H1 (cell line): ENCODE measurements at regions not wholly inside any gene's neighbourhood (a gene's known extent, or its start where the extent isn't known, plus 50 kb on each side); places are given as distances from the start of the nearest gene placed in this dataset.

Experiments used
- CTCF ChIA-PET: fragments of 300-600 bp; sonication (Branson Sonifier 250); formaldehyde crosslinking; loops from one replicate; lab custom pipeline; 2021; ENCODE audit not compliant: partially characterized antibody; lab: Charles Lee
- POLR2A ChIA-PET: fragments of 300-600 bp; sonication (Branson Sonifier 250); formaldehyde crosslinking; loops from one replicate; lab custom pipeline; 2021; ENCODE audit warnings: inconsistent platforms; ENCODE audit not compliant: partially characterized antibody; lab: Charles Lee
- DNase-seq, 2 experiments: peaks; one replicate each; pipeline versions ENCODE4 v3.0.0 to v3.0.0-alpha.2; 2010 to 2022; ENCODE audit warnings: low spot score in 2 of 2, low read depth in 1 of 2, mixed read lengths in 1 of 2
- FAIRE-seq: peaks from 2 replicates; lab custom pipeline; 2011; peaks lifted over from hg19 to GRCh38; lab: Jason Lieb, UNC
- H2AFZ ChIP-seq: 2 replicates; pipeline ENCODE4 v1.8.1; 2012; ENCODE audit warnings: low read length, inconsistent platforms
- H2AK5ac ChIP-seq: 2 replicates; pipeline ENCODE4 v1.6.1; 2013; ENCODE audit warnings: low read depth, low read length
- H2BK120ac ChIP-seq: replicated peaks from 2 replicates; pipeline ENCODE3; 2013; ENCODE audit warnings: low read depth, low read length, inconsistent platforms
- H2BK12ac ChIP-seq: 2 replicates; pipeline ENCODE4 v1.6.1; 2013; ENCODE audit warnings: low read depth, low read length
- H2BK15ac ChIP-seq: 2 replicates; pipeline ENCODE4 v1.6.1; 2013; ENCODE audit warnings: low read length
- H2BK20ac ChIP-seq: 2 replicates; pipeline ENCODE4 v1.6.1; 2013; ENCODE audit warnings: low read length
- H2BK5ac ChIP-seq: 2 replicates; pipeline ENCODE4 v1.6.1; 2013; ENCODE audit warnings: low read depth, low read length
- H3K14ac ChIP-seq: 2 replicates; pipeline ENCODE4 v1.6.1; 2013; ENCODE audit warnings: inconsistent platforms; ENCODE audit not compliant: insufficient read length
- H3K18ac ChIP-seq: 2 replicates; pipeline ENCODE4 v1.6.1; 2013; ENCODE audit warnings: low read length; ENCODE audit errors: extremely low read depth
- H3K23ac ChIP-seq: 2 replicates; pipeline ENCODE4 v1.6.1; 2013; ENCODE audit warnings: inconsistent platforms; ENCODE audit not compliant: insufficient read length
- H3K23me2 ChIP-seq: 2 replicates; pipeline ENCODE4 v1.6.1; 2013; ENCODE audit warnings: low read depth, low read length
- H3K27ac ChIP-seq: 2 replicates; pipeline ENCODE4 v1.6.1; 2011; ENCODE audit warnings: low read depth, low read length, inconsistent platforms
- H3K27me3 ChIP-seq, 4 experiments: replicated peaks in 1 of 4; 1 replicate in 1 of 4; 2 replicates in 3 of 4; pipeline versions ENCODE4 v1.6.1 to v1.8.1; 2011 to 2013; ENCODE audit warnings: low read length in 3 of 4, mild to moderate bottlenecking in 3 of 4, inconsistent platforms in 2 of 4, mixed read lengths in 2 of 4, moderate library complexity in 1 of 4; ENCODE audit not compliant: control insufficient read depth in 3 of 4, insufficient read depth in 3 of 4; ENCODE audit errors: extremely low read depth in 1 of 4
- H3K36me3 ChIP-seq, 4 experiments: 2 replicates each; pipeline versions ENCODE4 v1.6.1 to v1.8.1; 2011 to 2013; ENCODE audit warnings: mild to moderate bottlenecking in 4 of 4, low read length in 3 of 4, moderate library complexity in 2 of 4, control low read depth in 1 of 4, inconsistent platforms in 1 of 4; ENCODE audit not compliant: insufficient read depth in 4 of 4, control insufficient read depth in 2 of 4
- H3K4ac ChIP-seq: replicated peaks from 2 replicates; pipeline ENCODE3; 2013; ENCODE audit warnings: low read length, low read depth, mixed read lengths, inconsistent platforms; ENCODE audit not compliant: insufficient read length
- H3K4me1 ChIP-seq, 4 experiments: replicated peaks in 1 of 4; 1 replicate in 1 of 4; 2 replicates in 3 of 4; pipeline versions ENCODE4 v1.6.1 to v1.8.1; 2011 to 2013; ENCODE audit warnings: low read length in 3 of 4, inconsistent platforms in 2 of 4, mixed read lengths in 1 of 4; ENCODE audit not compliant: insufficient read depth in 4 of 4, control insufficient read depth in 3 of 4
- H3K4me2 ChIP-seq, 2 experiments: 2 replicates each; pipeline versions ENCODE4 v1.6.1 to v1.8.1; 2011 to 2013; ENCODE audit warnings: low read depth in 2 of 2, low read length in 2 of 2, control low read depth in 1 of 2, inconsistent platforms in 1 of 2, mild to moderate bottlenecking in 1 of 2; ENCODE audit not compliant: insufficient read depth in 1 of 2
- H3K4me3 ChIP-seq, 4 experiments: fragments of 200-600, 300-600 bp in 1 of 4; sonication (generic), shearing (Covaris generic), sonication (Bioruptor Twin) in 1 of 4; 2 replicates each; pipeline versions ENCODE4 v1.5.1 to v1.8.1; 2011 to 2016; ENCODE audit warnings: low read length in 4 of 4, low read depth in 3 of 4, control low read depth in 2 of 4, inconsistent platforms in 2 of 4, mild to moderate bottlenecking in 2 of 4, mixed read lengths in 1 of 4, moderate library complexity in 1 of 4; ENCODE audit not compliant: insufficient read depth in 2 of 4; ENCODE audit errors: extremely low read depth in 1 of 4
- H3K56ac ChIP-seq: replicated peaks from 2 replicates; pipeline ENCODE3; 2013; ENCODE audit warnings: low read depth, mild to moderate bottlenecking, mixed read lengths, low read length, inconsistent platforms; ENCODE audit not compliant: insufficient read length
- H3K79me1 ChIP-seq: 2 replicates; pipeline ENCODE4 v1.6.1; 2013; ENCODE audit warnings: low read depth, low read length, control low read depth
- H3K79me2 ChIP-seq, 2 experiments: 2 replicates each; pipeline versions ENCODE4 v1.6.1 to v1.8.1; 2012 to 2013; ENCODE audit warnings: low read length in 2 of 2, mild to moderate bottlenecking in 2 of 2, inconsistent platforms in 1 of 2; ENCODE audit not compliant: insufficient read depth in 2 of 2, control insufficient read depth in 1 of 2
- H3K9ac ChIP-seq, 4 experiments: replicated peaks in 1 of 4; 1 replicate in 1 of 4; 2 replicates in 3 of 4; pipeline versions ENCODE4 v1.6.1 to v1.8.1; 2011 to 2013; ENCODE audit warnings: low read depth in 3 of 4, low read length in 3 of 4, control low read depth in 2 of 4, mild to moderate bottlenecking in 2 of 4, moderate library complexity in 2 of 4, inconsistent platforms in 1 of 4; ENCODE audit errors: extremely low read depth in 1 of 4
- H3K9me3 ChIP-seq, 2 experiments: 2 replicates each; pipeline versions ENCODE4 v1.6.1 to v1.8.1; 2012 to 2013; ENCODE audit warnings: mild to moderate bottlenecking in 2 of 2, moderate library complexity in 2 of 2, control low read depth in 1 of 2, inconsistent platforms in 1 of 2, low read depth in 1 of 2, low read length in 1 of 2, mixed read lengths in 1 of 2; ENCODE audit not compliant: insufficient read depth in 2 of 2
- H4K20me1 ChIP-seq, 2 experiments: replicated peaks in 1 of 2; 2 replicates each; pipeline versions ENCODE3 to v1.8.1; 2011 to 2013; ENCODE audit warnings: inconsistent platforms in 2 of 2, low read length in 2 of 2, mild to moderate bottlenecking in 1 of 2; ENCODE audit not compliant: insufficient read depth in 2 of 2, control insufficient read depth in 1 of 2
- H4K5ac ChIP-seq: 2 replicates; pipeline ENCODE4 v1.6.1; 2013; ENCODE audit warnings: low read length, low read depth, mixed read lengths, inconsistent platforms; ENCODE audit not compliant: insufficient read length
- H4K8ac ChIP-seq: 2 replicates; pipeline ENCODE4 v1.8.0; 2013; ENCODE audit warnings: mild to moderate bottlenecking, moderate library complexity, low read length, inconsistent platforms; ENCODE audit not compliant: insufficient read depth; ENCODE audit errors: extremely low read depth
- H4K91ac ChIP-seq: replicated peaks from 2 replicates; pipeline ENCODE3; 2013; ENCODE audit warnings: low read length, mixed read lengths, inconsistent platforms; ENCODE audit not compliant: insufficient read length
- BRCA1 ChIP-seq: IDR thresholded peaks from 2 replicates; pipeline ENCODE4 v1.6.1; 2012; ENCODE audit warnings: low read depth, low read length, improper control_type of control experiment
- CBX8 ChIP-seq: fragments of 300-800, 300-1000 bp; sonication (generic); IDR thresholded peaks from 2 replicates; pipeline ENCODE4 v1.7.1; 2016; ENCODE audit warnings: low read depth, low read length, borderline replicate concordance
- HDAC6 ChIP-seq: IDR thresholded peaks from one replicate; pipeline ENCODE4 v1.7.1; 2012; ENCODE audit warnings: low read depth, mild to moderate bottlenecking, inconsistent platforms, low read length, moderate library complexity
- PHF8 ChIP-seq: fragments of 200-600 bp; sonication (generic); conservative IDR thresholded peaks from 2 replicates; pipeline ENCODE4 v1.7.1; 2012; ENCODE audit warnings: low read depth, mild to moderate bottlenecking, inconsistent platforms, low read length, moderate library complexity
- POLR2A ChIP-seq, 2 experiments: IDR thresholded peaks; 1 replicate in 1 of 2; 2 replicates in 1 of 2; pipeline ENCODE4 v1.6.1; 2011; ENCODE audit warnings: low read depth in 2 of 2, low read length in 2 of 2, mild to moderate bottlenecking in 2 of 2; ENCODE audit errors: control extremely low read depth in 1 of 2
- POLR2AphosphoS5 ChIP-seq: IDR thresholded peaks from 2 replicates; pipeline ENCODE4 v1.6.1; 2011; ENCODE audit warnings: low read depth, low read length
- RAD21 ChIP-seq, 2 experiments: IDR thresholded peaks in 1 of 2; conservative IDR thresholded peaks in 1 of 2; 2 replicates each; pipeline ENCODE4 v1.6.1; 2011; ENCODE audit warnings: low read depth in 2 of 2, low read length in 2 of 2, improper control_type of control experiment in 1 of 2, inconsistent platforms in 1 of 2, mild to moderate bottlenecking in 1 of 2, moderate library complexity in 1 of 2
- SIRT6 ChIP-seq: IDR thresholded peaks from one replicate; pipeline ENCODE4 v1.7.1; 2012; ENCODE audit warnings: low read length, inconsistent platforms
- WGBS, 2 experiments: shearing (Covaris generic) in 1 of 2; methylation state at CpG; one replicate each; pipeline versions ENCODE4 v1.1.6 to v1.1.7; 2013 to 2015; ENCODE audit warnings: low lambda C conversion rate in 2 of 2, mixed read lengths in 2 of 2, inconsistent platforms in 1 of 2, low coverage in 1 of 2, missing lambda C conversion rate in 1 of 2; ENCODE audit not compliant: insufficient replicate concordance in 2 of 2, insufficient coverage in 1 of 2, insufficient read length in 1 of 2; ENCODE audit errors: extremely low coverage in 1 of 2, missing lambda C conversion rate in 1 of 2; 5-methylcytosine and 5-hydroxymethylcytosine counted together
- TF ChIP-seq, protein P1 (sequence below): IDR thresholded peaks from 2 replicates; pipeline ENCODE4 v1.6.1; 2012; ENCODE audit warnings: inconsistent platforms
- TF ChIP-seq, protein P2 (sequence below): IDR thresholded peaks from 2 replicates; pipeline ENCODE4 v1.6.1; 2011; ENCODE audit warnings: low read length, improper control_type of control experiment

DNA sequence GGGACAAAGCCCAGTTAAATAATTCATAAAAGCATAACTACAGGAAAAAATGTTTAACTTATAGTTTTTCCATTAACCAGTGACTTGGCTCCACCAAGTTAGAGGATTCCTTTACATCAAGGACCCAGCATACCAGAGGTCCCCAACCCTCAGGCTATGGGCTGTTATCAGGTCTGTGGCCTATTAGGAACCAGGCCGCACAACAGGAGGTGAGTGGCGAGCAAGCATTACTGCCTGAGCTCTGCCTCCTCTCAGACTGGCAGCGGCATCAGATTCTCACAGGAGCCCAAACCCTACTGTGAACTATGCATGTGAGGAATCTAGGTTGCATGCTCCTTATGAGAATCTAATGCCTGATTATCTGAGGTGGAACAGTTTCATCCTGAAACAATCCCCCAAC, 303.1 kb downstream of the ELAVL2 start:
- no peak overlapping the region for H2AK5ac ChIP-seq
- H2BK12ac ChIP-seq: no peak overlapping the region
- H3K18ac ChIP-seq: no peak overlapping the region
- H4K91ac ChIP-seq: no peak overlapping the region
- ChIA-PET POLR2A (no interaction called here), CTCF (no interaction called here)
- no peaks in the 10 kb centered on the region for H3K79me2 ChIP-seq
- H4K5ac ChIP-seq: no peak overlapping the region
- no peak overlapping the region for H3K14ac ChIP-seq
- no peak overlapping the region for H2BK5ac ChIP-seq
- no peak overlapping the region for H2AFZ ChIP-seq
- no peaks in the 10 kb centered on the region for H3K79me1 ChIP-seq
- no peaks in the 10 kb centered on the region for H3K27me3 ChIP-seq
- DNase-seq (no peak), FAIRE-seq (no peak)
- WGBS, 2 experiments: 91% methylated on average over 3 of the region's 3 CpGs; no CpG with 5 or more reads in 1 of the 2 experiments
- H3K23me2 ChIP-seq: no peaks in the 10 kb centered on the region
- no peak overlapping the region for H2BK20ac ChIP-seq
- no peak overlapping the region for H3K23ac ChIP-seq
- H4K20me1 ChIP-seq: no peaks in the 10 kb centered on the region
- H3K4ac ChIP-seq: no peak overlapping the region
- H3K4me2 ChIP-seq: no peak overlapping the region
- H3K4me1 ChIP-seq: no peaks in the 10 kb centered on the region
- H2BK120ac ChIP-seq: no peak overlapping the region
- no peak overlapping the region for H3K27ac ChIP-seq
- no peak overlapping the region for H3K56ac ChIP-seq
- H4K8ac ChIP-seq: no peak overlapping the region
- no peaks in the 10 kb centered on the region for H3K9me3 ChIP-seq
- H3K36me3 ChIP-seq: no peaks in the 10 kb centered on the region
- H2BK15ac ChIP-seq: no peak overlapping the region
- no peak overlapping the region for H3K9ac ChIP-seq
- H3K4me3 ChIP-seq: no peak overlapping the region
- no peak for TF ChIP-seq CBX8
- no peak for TF ChIP-seq PHF8
- no peak for TF ChIP-seq POLR2A (IDR thresholded peaks at IDR 0.05; ENCODE audit: control extremely low read depth in 1 of 2, low read depth in 2 of 2, low read length in 2 of 2)
- TF ChIP-seq, protein P1, sequence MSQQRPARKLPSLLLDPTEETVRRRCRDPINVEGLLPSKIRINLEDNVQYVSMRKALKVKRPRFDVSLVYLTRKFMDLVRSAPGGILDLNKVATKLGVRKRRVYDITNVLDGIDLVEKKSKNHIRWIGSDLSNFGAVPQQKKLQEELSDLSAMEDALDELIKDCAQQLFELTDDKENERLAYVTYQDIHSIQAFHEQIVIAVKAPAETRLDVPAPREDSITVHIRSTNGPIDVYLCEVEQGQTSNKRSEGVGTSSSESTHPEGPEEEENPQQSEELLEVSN: no peak
- no peak for TF ChIP-seq BRCA1
- no peak for TF ChIP-seq SIRT6
- no peak for TF ChIP-seq HDAC6
- TF ChIP-seq RAD21 (IDR thresholded peaks at IDR 0.05 in 1 of 2, conservative IDR thresholded peaks at IDR 0.05 in 1 of 2; ENCODE audit: low read depth in 2 of 2, low read length in 2 of 2): no peak
- no peak for TF ChIP-seq POLR2AphosphoS5
- TF ChIP-seq, protein P2, sequence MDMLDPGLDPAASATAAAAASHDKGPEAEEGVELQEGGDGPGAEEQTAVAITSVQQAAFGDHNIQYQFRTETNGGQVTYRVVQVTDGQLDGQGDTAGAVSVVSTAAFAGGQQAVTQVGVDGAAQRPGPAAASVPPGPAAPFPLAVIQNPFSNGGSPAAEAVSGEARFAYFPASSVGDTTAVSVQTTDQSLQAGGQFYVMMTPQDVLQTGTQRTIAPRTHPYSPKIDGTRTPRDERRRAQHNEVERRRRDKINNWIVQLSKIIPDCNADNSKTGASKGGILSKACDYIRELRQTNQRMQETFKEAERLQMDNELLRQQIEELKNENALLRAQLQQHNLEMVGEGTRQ: no peak
